SK-N-SH (cell line): ENCODE measurements at regions not wholly inside any gene's neighbourhood (a gene's known extent, or its start where the extent isn't known, plus 50 kb on each side); places are given as distances from the start of the nearest gene placed in this dataset.

Experiments used
- CTCF ChIA-PET: fragments of 300-600, 350-600 bp; formaldehyde crosslinking; extraction: SDS; loops from one replicate; lab custom pipeline; 2021; lab: Yijun Ruan, JAX
- POLR2A ChIA-PET: fragments of 350-600 bp; sonication (Branson Sonifier 250); formaldehyde crosslinking; extraction: SDS; loops from one replicate; lab custom pipeline; 2020; ENCODE audit warnings: antibody characterized with exemption, inconsistent platforms; lab: Yijun Ruan, JAX
- DNase-seq: peaks from one replicate; pipeline ENCODE4 v3.0.0; 2012
- H2AFZ ChIP-seq: fragments of 200-600 bp; sonication (generic); 2 replicates; pipeline ENCODE4 v1.8.1; 2016; ENCODE audit warnings: antibody characterized with exemption, mild to moderate bottlenecking, low read depth
- H3F3A ChIP-seq: fragments of 200-600 bp; sonication (generic); replicated peaks from 2 replicates; pipeline ENCODE3; 2016; ENCODE audit warnings: antibody characterized with exemption, mild to moderate bottlenecking; ENCODE audit not compliant: insufficient read depth
- H3K27ac ChIP-seq, 2 experiments: fragments of 200-500 bp in 1 of 2; fragments of 200-600 bp in 1 of 2; sonication (Bioruptor generic) in 1 of 2; sonication (generic), shearing (Covaris generic) in 1 of 2; 2 replicates each; pipeline versions ENCODE4 v1.5.1 to v1.6.1; 2014 to 2016; ENCODE audit warnings: low read depth in 2 of 2, inconsistent platforms in 1 of 2, low read length in 1 of 2, mild to moderate bottlenecking in 1 of 2, mixed read lengths in 1 of 2
- H3K27me3 ChIP-seq: fragments of 200-600 bp; sonication (generic), shearing (Covaris generic); 2 replicates; pipeline ENCODE4 v1.6.1; 2016; ENCODE audit warnings: mixed run types; ENCODE audit not compliant: insufficient read depth
- H3K36me3 ChIP-seq, 2 experiments: fragments of 200-500 bp in 1 of 2; fragments of 200-600 bp in 1 of 2; sonication (Bioruptor generic) in 1 of 2; sonication (generic) in 1 of 2; replicated peaks in 1 of 2; 2 replicates each; pipeline versions ENCODE3 to v1.5.1; 2014 to 2016; ENCODE audit warnings: low read length in 1 of 2, mild to moderate bottlenecking in 1 of 2; ENCODE audit not compliant: insufficient read depth in 2 of 2, control insufficient read depth in 1 of 2
- H3K4me1 ChIP-seq, 2 experiments: fragments of 200-500 bp in 1 of 2; fragments of 200-600 bp in 1 of 2; sonication (Bioruptor generic) in 1 of 2; sonication (generic), shearing (Covaris generic) in 1 of 2; 2 replicates each; pipeline versions ENCODE4 v1.5.1 to v1.6.1; 2014 to 2016; ENCODE audit warnings: low read depth in 1 of 2, low read length in 1 of 2, mixed run types in 1 of 2; ENCODE audit not compliant: insufficient read depth in 2 of 2, control insufficient read depth in 1 of 2
- H3K4me2 ChIP-seq: fragments of 200-600 bp; sonication (generic), shearing (Covaris generic); 2 replicates; pipeline ENCODE4 v1.6.1; 2017; ENCODE audit warnings: mixed run types
- H3K4me3 ChIP-seq, 2 experiments: fragments of 200-500 bp in 1 of 2; fragments of 200-600 bp in 1 of 2; sonication (Bioruptor generic) in 1 of 2; sonication (generic), shearing (Covaris generic) in 1 of 2; 2 replicates each; pipeline versions ENCODE4 v1.5.1 to v1.8.1; 2014 to 2016; ENCODE audit warnings: low read depth in 2 of 2, inconsistent platforms in 1 of 2, low read length in 1 of 2, mild to moderate bottlenecking in 1 of 2, mixed read lengths in 1 of 2, moderate library complexity in 1 of 2
- H3K79me2 ChIP-seq: fragments of 200-600 bp; sonication (generic); 2 replicates; pipeline ENCODE4 v1.8.1; 2017; ENCODE audit warnings: mild to moderate bottlenecking; ENCODE audit not compliant: insufficient read depth
- H3K9ac ChIP-seq: fragments of 200-600 bp; sonication (generic); 2 replicates; pipeline ENCODE4 v1.6.1; 2017; ENCODE audit warnings: mixed run types
- H3K9me2 ChIP-seq: fragments of 200-600 bp; sonication (generic); 2 replicates; pipeline ENCODE4 v1.6.1; 2017; ENCODE audit warnings: mixed run types
- H3K9me3 ChIP-seq: fragments of 200-600 bp; sonication (generic); 2 replicates; pipeline ENCODE4 v1.6.1; 2017; ENCODE audit warnings: mixed run types, mild to moderate bottlenecking, moderate library complexity
- H4K20me1 ChIP-seq: fragments of 200-600 bp; sonication (generic); 2 replicates; pipeline ENCODE4 v1.6.1; 2017; ENCODE audit warnings: mild to moderate bottlenecking, mixed run types; ENCODE audit not compliant: insufficient read depth
- CTCF ChIP-seq: fragments of 200-600 bp; sonication (generic); IDR thresholded peaks from 2 replicates; pipeline ENCODE4 v1.6.1; 2017; ENCODE audit warnings: antibody characterized with exemption, mild to moderate bottlenecking, moderate library complexity
- FOXM1 ChIP-seq: IDR thresholded peaks from 2 replicates; pipeline ENCODE4 v1.4.0; 2012; ENCODE audit warnings: low read depth, mild to moderate bottlenecking
- GATA2 ChIP-seq: sonication (generic); formaldehyde crosslinking; IDR thresholded peaks from 2 replicates; pipeline ENCODE4 v1.5.0; 2020; ENCODE audit warnings: mild to moderate bottlenecking, missing genetic modification reagents
- MXI1 ChIP-seq: IDR thresholded peaks from 2 replicates; pipeline ENCODE4 v1.6.1; 2012; ENCODE audit warnings: mild to moderate bottlenecking, low read depth, low read length, improper control_type of control experiment
- NRF1 ChIP-seq: IDR thresholded peaks from 2 replicates; pipeline ENCODE4 v1.6.1; 2012; ENCODE audit warnings: low read depth, mild to moderate bottlenecking, low read length
- POLR2AphosphoS5 ChIP-seq: IDR thresholded peaks from 2 replicates; pipeline ENCODE4 v1.6.1; 2012; ENCODE audit warnings: low read depth, low read length
- RCOR1 ChIP-seq: fragments of 150-350 bp; IDR thresholded peaks from 2 replicates; pipeline ENCODE4 v1.6.1; 2017; ENCODE audit warnings: antibody characterized with exemption, low read length
- REST ChIP-seq: IDR thresholded peaks from 2 replicates; pipeline ENCODE4 v1.6.1; 2012; ENCODE audit warnings: mild to moderate bottlenecking, low read depth, low read length, moderate library complexity
- TAF1 ChIP-seq: IDR thresholded peaks from 2 replicates; pipeline ENCODE4 v1.6.1; 2012; ENCODE audit warnings: low read depth, mild to moderate bottlenecking, low read length, moderate library complexity, borderline replicate concordance
- TCF12 ChIP-seq: IDR thresholded peaks from 2 replicates; pipeline ENCODE4 v1.4.0; 2012
- USF2 ChIP-seq: fragments of 150-350 bp; IDR thresholded peaks from 2 replicates; pipeline ENCODE4 v1.6.1; 2017; ENCODE audit warnings: antibody characterized with exemption, low read length, low read depth, borderline replicate concordance
- WGBS: methylation state at CpG from one replicate; pipeline ENCODE4 v1.1.6; 2017; ENCODE audit warnings: low lambda C conversion rate; 5-methylcytosine and 5-hydroxymethylcytosine counted together
- TF ChIP-seq, protein P1 (sequence below): IDR thresholded peaks from 2 replicates; pipeline ENCODE4 v1.4.0; 2012; ENCODE audit warnings: low read depth, borderline replicate concordance
- TF ChIP-seq, protein P2 (sequence below): IDR thresholded peaks from 2 replicates; pipeline ENCODE4 v1.4.0; 2012; ENCODE audit warnings: low read depth

- ChIA-PET POLR2A (no interaction called here), CTCF (interaction anchor here (0.6 kb wide), 1 partner anchor 32 kb away, joined by 4 read pairs; no protein-coding TSS in a partner anchor)
- peaks cover 0 to 33% of the 10 kb centered on the region in 2 experiments; a peak in 2 of 4 replicates for H3K4me1 ChIP-seq
- H4K20me1 ChIP-seq: no peaks in the 10 kb centered on the region
- H3F3A ChIP-seq: no peaks in the 10 kb centered on the region
- no peak overlapping the region for H3K4me2 ChIP-seq
- H3K9me2 ChIP-seq: no peaks in the 10 kb centered on the region
- TF ChIP-seq MXI1: no peak
- peak; percentile 36; the same call in 1 of the 2 replicates for TF ChIP-seq CTCF
- no peaks in the 10 kb centered on the region for H3K79me2 ChIP-seq
- H3K4me3 ChIP-seq: no peak overlapping the region
- H3K9ac ChIP-seq: no peak overlapping the region
- H3K9me3 ChIP-seq: no peaks in the 10 kb centered on the region
- H3K36me3 ChIP-seq: no peaks in the 10 kb centered on the region
- no peaks in the 10 kb centered on the region for H3K27me3 ChIP-seq
- no peak for DNase-seq
- H3K27ac ChIP-seq: no peak overlapping the region
- H2AFZ ChIP-seq: no peak overlapping the region
Observed at GRCh38 chr13:34421347-34421719, 520.7 kb upstream of the NBEA start.

DNA sequence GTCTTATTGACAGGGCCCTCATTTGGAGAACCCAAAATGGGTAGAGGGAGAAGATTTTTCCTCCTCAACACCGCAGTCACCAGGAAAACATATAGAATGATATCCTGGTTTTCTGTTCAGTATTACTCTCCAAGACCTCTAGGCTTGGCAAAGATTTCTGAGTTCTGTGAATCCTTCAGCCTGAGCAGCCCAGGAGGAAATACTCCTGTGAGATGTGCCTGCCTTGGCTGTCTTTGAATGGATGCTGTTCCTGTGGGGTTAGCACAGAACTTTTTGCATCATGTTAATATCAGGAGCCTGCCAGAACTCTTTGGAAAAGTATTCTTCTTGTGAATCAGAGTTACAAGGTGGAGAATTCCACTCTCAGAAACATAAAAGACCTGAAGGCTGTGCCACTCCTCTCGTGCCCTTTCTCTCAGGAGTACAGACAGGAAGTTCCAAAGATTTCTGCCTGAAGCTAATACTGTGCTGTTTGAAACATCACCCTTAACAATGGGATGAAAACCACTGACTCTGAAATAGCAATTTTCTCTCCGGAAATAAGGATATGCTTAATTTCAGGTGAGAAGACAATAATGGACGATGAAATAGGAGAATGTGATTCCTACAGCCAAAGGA, 520.1 kb upstream of the NBEA start:
- H3K9me2 ChIP-seq: no peaks in the 10 kb centered on the region
- H3K27me3 ChIP-seq: no peaks in the 10 kb centered on the region
- no peak for DNase-seq
- no peak overlapping the region for H3K4me3 ChIP-seq
- H2AFZ ChIP-seq: no peak overlapping the region
- H3K9me3 ChIP-seq: no peaks in the 10 kb centered on the region
- ChIA-PET POLR2A (no interaction called here), CTCF (interaction anchor here (0.6 to 1.1 kb wide), 2 partner anchors 33 to 726 kb away, joined by 4 read pairs; no protein-coding TSS in a partner anchor)
- 92% methylated on average over 4 of the region's 4 CpGs for WGBS
- no peaks in the 10 kb centered on the region for H3F3A ChIP-seq
- H3K36me3 ChIP-seq: no peaks in the 10 kb centered on the region
- no peaks in the 10 kb centered on the region for H4K20me1 ChIP-seq
- H3K79me2 ChIP-seq: no peaks in the 10 kb centered on the region
- H3K4me2 ChIP-seq: no peak overlapping the region
- TF ChIP-seq FOXM1 (no peak), RCOR1 (no peak), NRF1 (no peak), GATA2 (no peak), REST (no peak), TAF1 (no peak), POLR2AphosphoS5 (no peak), MXI1 (no peak), TCF12 (no peak), USF2 (no peak)
- TF ChIP-seq, protein P1, sequence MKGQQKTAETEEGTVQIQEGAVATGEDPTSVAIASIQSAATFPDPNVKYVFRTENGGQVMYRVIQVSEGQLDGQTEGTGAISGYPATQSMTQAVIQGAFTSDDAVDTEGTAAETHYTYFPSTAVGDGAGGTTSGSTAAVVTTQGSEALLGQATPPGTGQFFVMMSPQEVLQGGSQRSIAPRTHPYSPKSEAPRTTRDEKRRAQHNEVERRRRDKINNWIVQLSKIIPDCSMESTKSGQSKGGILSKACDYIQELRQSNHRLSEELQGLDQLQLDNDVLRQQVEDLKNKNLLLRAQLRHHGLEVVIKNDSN: no peak
- TF ChIP-seq, protein P2, sequence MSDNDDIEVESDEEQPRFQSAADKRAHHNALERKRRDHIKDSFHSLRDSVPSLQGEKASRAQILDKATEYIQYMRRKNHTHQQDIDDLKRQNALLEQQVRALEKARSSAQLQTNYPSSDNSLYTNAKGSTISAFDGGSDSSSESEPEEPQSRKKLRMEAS: no peak
- H3K27ac ChIP-seq: no peak overlapping the region
- H3K4me1 ChIP-seq: peaks cover 0 to 33% of the 10 kb centered on the region in 2 experiments; a peak in 2 of 4 replicates
- H3K9ac ChIP-seq: no peak overlapping the region
